GM19395 (cell line): ENCODE measurements at regions not wholly inside any gene's neighbourhood (a gene's known extent, or its start where the extent isn't known, plus 50 kb on each side); places are given as distances from the start of the nearest gene placed in this dataset.

ENCODE experiments used
- ATAC-seq: cut with Tn5 transposase; IDR thresholded peaks from one replicate; pipeline ENCODE4 v1.9.1; 2021; ENCODE audit warnings: mild to moderate bottlenecking, moderate library complexity; ENCODE audit not compliant: unreplicated experiment

- ATAC-seq: no peak
Measured at GRCh38 chr3:28087591-28087990, 153.8 kb upstream of the CMC1 start.

DNA sequence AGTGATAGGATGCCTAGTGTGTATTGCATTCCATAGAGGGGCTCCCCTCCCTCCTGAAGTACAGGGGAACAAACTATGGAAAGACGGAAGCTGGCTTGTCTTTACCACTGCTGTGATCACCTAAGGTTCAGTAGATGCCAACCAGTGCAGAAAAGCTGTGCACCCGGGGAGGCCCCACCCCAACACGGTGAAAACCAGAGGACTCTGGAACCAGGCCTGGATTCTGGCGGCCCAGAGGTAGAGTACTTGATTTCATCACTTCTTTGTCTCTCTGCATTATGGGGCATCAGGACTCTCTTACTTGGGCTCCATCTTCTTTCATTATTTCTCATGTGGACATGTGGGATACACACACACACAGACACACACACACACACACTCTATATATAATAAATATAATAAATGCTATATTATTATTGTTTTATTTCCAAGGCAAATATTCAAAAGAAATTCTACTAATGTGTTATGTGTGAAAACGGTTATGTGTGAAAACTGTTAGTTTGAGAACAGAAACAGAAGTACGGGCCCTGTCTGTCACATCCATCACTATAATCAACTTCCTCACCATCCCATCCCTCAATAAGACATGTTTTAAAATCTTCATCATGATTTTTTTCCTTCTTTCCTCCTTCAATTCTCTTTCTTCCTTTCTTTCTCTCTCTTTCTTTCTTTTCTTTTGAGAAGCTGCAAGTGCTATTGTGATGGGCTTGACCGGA is 152.4 kb upstream of the CMC1 start:
- no peak for ATAC-seq

GRCh38 chr3:28089527-28089897 is 151.9 kb upstream of the CMC1 start:
- no peak for ATAC-seq

GRCh38 chr3:28099296-28099695 is 142.1 kb upstream of the CMC1 start:
- ATAC-seq: no peak

DNA sequence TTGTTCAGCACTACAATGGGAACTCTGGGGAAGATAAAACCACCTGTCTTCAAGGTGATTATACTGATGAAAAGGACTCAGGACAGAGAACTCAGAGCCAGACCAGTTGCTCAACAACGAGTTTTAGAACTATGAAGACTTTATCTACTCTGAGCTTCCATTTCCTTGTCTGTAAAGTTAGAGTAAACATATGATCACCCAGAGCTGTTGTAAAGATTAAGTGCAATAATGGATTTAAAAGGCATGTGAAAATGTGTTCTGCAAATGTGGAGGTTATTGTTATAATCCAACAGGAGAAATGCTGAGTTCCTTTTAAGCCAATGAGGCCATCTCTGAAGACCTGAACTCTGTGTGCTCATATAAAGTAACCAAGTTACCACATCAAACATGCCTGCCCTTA is 139.7 kb upstream of the CMC1 start:
- no peak for ATAC-seq

- ATAC-seq: no peak
Measured at GRCh38 chr3:28103861-28104260, 137.6 kb upstream of the CMC1 start.

DNA sequence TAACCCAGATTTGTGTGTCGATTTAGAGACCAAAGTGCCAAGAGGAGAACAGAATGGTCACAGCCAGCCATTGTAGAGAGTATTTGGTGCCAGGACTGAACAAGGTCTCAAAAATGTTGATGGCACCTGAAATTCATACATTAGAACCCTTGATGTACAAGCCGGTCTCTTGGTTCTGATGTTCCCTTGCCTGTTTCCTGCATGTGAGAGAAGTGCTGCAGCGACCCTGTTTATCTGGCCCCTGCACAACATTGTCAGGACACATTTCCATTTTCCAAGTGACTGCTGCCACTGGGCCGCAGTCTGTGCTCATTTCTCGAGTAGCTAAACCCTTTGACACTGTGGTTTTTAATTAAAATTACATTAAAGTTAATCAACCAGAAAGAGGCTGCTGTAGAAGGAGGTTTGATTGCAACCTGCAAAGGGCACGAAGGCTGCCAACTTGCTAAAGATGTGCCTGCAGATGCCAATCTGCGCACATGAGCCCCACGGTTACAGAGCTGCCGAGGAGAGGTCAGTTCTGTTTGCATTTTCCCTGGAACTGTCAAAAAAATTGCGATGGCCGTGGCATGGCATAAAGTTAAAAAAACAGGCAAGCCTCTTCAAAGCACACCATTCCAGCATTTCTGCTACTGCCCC is 136.4 kb upstream of the CMC1 start:
- ATAC-seq: no peak

DNA sequence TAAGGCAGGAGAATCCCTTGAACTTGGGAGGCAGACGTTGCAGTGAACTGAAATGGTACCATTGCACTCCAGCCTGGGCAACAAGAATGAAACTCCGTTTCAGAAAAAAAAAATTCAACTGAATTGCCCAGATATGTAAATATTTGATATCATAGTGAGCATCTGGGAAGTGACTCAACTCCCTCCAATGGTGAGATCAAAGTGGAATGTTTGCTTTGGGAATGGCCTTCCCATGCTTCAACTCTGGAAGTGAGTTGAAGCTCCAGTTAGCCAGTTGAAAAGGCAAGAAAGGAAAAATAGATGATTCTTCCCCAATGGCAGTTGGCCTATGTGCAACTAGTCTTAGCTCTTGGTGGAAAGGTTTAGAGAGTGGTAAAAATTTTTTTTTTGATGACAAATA is 131.6 kb upstream of the CMC1 start:
- ATAC-seq: no peak

- ATAC-seq: no peak
Measured at GRCh38 chr3:28110869-28111268, 130.6 kb upstream of the CMC1 start.

DNA sequence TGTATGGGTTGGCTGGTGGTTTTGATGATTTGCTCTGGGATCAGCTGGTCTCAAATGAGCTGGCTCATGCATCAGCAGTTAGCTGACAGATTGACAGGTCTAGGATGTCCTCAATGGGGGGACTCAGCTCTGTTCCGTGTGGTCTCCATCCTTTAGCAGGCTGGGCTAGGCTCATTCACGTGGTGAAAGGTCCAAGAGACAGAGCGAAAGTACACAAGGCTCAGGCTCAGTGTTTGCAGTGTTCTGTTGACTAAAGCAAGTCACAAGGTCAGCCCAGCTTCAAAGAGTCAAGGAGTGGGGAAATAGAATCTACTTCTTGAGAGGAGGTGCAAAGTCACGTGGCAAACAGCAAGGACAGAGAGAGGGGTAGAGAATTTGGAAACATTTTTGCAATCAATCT is 126.5 kb upstream of the CMC1 start:
- ATAC-seq: no peak

GRCh38 chr3:28115316-28115715 is 126.1 kb upstream of the CMC1 start:
- ATAC-seq: no peak

GRCh38 chr3:28117598-28117997 is 123.8 kb upstream of the CMC1 start:
- ATAC-seq: no peak

GRCh38 chr3:28118087-28118486 is 123.3 kb upstream of the CMC1 start:
- no peak for ATAC-seq

GRCh38 chr3:28122227-28122626 is 119.2 kb upstream of the CMC1 start:
- ATAC-seq: no peak

GRCh38 chr3:28124882-28125281 is 116.5 kb upstream of the CMC1 start:
- ATAC-seq: no peak

GRCh38 chr3:28125342-28125741 is 116.1 kb upstream of the CMC1 start:
- no peak for ATAC-seq

- no peak for ATAC-seq
Measured at GRCh38 chr3:28130836-28131235, 110.6 kb upstream of the CMC1 start.

GRCh38 chr3:28132941-28133340 is 108.5 kb upstream of the CMC1 start:
- ATAC-seq: no peak

DNA sequence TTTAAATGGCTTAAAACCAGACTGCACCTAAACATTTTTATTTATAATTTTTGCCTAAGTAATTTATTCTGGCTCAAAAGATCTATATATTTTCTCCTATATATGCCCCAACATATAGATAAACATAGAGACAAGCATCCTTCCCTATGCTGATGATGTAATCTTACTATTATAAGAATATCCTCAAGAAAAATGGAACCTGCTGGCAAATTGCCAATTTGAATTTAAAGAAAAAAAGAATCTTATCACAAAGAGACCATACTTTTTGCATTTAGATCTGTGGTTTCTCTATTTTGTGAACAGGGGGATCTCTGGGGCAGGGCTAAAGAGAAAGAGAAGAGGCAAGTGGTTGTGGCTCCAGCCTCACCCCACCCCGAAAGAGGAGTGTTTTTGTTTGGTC is 107.2 kb upstream of the CMC1 start:
- no peak for ATAC-seq

DNA sequence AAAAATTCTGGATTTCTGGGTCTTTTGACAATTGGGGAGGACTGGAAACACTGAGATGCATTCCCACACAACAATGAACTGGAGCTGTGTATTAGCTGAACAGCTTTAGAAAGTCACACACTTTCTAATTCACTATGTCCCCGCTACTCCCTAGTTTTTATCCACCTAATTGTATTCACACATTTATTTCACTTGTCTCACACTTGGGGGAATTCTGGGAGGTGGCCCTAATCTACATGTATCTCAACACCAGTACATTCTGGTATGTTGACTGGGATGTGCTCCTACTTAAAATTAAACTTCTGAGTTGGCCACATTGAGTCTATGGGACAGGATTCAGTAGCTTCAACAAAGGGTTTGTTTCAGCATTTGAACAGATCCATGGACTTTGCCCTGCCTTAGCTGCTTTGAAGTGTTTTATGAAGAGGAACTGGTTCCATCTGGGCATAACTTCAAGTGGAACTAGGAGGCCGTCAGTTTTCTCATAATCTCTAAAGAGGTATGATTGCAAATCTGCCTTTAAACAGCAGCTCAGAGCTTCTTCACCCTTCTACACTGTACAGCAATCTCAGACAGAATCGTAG is 106.5 kb upstream of the CMC1 start:
- ATAC-seq: no peak

GRCh38 chr3:28136607-28137216 is 104.7 kb upstream of the CMC1 start:
- ATAC-seq: no peak

GRCh38 chr3:28138043-28138610 is 103.3 kb upstream of the CMC1 start:
- ATAC-seq: no peak
